DMS53 (cell line): ENCODE measurements at regions not wholly inside any gene's neighbourhood (a gene's known extent, or its start where the extent isn't known, plus 50 kb on each side); places are given as distances from the start of the nearest gene placed in this dataset.
A peak's percentile ranks its signal among the peaks of the same experiment; 100 is the strongest.
"Not testable (repeated sequence)": the region's sequence is repeated elsewhere in the genome, so short reads cannot be mapped to it uniquely, and the experiment has no call there.

Source experiments
- DNase-seq: peaks from one replicate; lab custom pipeline; 2025; lab: John Stamatoyannopoulos, UW

DNA sequence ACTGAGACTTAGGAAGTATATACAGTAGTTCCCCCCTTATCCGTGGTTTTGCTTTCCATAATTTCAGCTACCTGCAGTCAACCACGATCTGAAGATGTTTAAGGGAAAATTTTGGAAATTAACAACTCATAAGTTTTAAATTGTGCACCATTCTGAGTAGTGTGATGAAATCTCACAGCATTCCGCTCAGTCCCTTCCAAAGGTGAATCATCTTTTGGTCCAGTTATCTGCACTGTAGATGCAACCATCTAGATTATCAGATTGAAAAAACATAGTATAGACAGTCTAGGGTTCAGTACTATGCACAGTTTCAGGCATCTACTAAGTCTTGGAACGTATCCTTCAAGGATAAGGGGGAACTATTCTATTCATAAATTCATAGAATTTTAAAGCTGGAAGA lies 109.0 kb downstream of the ANXA3 start:
- no peak for DNase-seq

DNA sequence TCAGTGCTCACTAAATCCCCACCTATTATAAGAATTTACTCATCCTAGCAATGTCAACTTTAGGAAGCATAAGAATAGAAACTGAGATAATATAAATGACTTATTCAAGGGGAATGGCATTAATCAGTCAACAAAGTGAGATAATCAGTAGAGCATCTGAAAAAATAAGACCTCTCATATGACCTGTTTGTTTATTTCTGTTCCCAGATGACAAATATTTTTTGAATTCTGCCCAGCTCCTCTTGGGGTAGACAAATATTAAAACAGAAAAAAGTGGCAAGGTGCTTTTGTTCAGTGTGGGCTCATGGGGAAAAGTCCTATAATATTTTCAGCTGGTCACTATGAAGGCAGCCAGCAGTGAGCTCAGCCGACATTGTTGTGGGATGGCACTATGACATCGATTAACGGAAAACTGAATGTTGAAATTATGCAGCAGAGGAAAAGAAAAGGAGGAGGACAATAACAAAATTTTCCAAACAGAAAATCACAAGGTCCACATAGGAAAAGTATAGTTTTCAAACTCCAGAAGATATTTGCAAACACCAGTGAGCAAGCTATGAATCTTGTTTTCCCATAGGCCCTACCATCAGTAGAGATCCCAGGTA lies 109.6 kb downstream of the ANXA3 start:
- no peak for DNase-seq

DNA sequence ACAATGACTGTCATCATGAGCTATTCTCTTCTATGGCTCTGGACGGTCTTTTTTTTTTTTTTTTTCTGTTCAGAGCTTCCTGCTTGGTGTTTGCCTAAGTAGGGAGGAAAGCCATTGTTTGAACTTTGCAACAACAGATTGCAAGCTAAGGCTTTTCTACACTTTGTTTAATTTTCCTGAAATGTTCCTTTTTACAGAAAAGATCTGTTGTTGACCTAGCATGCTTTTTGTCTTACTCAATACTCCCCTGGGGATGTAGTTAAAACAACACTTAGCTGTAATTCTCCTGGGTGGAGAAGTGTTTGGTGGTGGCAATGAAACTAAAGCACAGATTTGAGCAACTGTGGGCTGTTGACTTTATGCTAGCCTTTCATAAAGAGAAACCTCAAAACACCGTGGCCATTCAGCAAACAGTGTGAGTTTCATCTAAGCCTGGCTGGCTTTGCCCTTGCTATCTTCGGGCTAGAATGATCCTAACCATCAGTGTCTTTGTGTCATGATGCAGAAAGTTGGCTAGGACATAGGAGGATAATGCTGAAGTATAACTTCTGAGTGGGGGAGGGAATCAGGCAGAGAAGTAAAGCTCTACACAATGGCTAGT lies 110.5 kb downstream of the ANXA3 start:
- peak; percentile 62 for DNase-seq

DNA sequence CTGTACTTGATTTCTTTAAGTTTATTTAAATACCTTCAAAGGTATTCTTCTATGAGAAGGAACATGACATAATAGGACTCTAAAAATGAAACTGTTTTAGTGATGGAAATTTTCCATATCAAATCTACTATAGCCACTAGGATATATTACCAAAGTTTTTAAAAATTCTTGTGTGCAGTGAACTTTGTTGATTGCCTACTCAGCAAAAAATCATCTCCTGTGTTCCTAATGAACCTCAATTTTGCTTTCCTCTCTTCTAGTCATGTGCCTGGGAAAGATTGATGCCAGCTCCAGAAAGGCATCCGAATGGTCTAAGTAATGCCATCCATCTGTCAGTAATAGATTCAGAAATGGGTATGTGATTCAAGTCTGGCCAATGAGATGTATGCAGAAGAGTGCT lies 111.1 kb downstream of the ANXA3 start:
- no peak for DNase-seq

DNA sequence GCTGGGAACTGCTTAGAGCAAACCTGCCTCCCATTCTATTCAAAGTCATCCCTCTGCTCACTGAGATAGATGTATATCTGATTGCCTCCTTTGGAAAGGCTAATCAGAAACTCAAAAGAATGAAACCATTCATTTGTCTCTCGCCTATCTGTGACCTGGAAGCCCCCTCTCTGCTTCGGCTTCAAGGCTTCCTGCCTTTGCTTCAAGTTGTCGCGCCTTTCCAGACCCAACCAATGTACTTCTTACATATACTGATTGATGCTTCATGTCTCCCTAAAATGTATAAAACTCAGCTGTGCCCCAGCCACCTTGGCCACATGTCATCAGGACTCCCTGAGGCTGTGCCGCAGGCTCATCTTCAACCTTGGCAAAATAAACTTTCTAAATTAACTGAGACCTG lies 111.9 kb upstream of the BMP2K start:
- not testable (repeated sequence) for DNase-seq

DNA sequence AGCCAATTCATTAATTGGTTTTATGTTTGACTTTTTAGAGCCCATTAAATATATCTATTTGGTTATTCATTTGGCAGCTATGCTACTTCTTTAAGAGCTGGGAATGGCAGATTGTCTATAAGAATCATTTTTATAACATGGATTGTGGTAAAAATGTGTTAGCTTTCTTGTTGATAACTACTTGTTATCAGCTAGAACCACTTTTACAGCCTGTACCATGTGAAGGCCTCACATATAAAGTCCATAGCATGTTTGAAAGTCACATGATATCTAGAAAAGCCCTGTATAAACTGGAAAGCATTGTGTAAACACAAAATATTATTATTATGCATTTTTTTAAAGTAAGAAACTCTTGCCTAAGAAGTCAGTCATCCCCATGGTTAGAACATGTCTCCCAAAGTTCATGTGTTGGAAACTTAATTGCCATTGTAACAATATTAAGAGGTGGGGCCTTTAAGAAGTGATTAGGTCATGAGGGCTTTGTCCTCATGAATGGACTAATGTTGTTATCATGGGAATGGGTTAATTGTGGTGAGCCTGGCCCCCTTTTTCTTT lies 110.9 kb upstream of the BMP2K start:
- DNase-seq = no peak

DNA sequence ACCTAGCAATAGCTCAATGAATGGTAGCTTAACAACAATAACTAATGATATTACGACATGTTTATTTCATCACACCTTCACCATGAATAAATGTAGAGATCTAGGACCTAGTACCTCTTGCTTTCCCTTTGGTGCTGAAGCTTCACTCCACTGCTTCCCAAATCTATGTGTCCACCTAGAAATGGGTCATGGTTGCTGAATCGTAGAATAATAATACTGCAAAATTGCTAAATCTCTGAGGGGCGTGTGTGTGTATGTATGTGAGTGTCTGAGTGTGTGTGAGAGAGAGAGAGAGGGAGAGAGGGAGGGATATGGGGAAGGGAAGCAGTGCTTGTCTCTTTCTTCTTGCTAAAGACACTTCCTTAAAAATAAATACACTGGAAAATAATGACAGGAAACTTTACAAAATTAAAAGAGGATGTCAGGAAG lies 109.3 kb upstream of the BMP2K start:
- DNase-seq = no peak

DNA sequence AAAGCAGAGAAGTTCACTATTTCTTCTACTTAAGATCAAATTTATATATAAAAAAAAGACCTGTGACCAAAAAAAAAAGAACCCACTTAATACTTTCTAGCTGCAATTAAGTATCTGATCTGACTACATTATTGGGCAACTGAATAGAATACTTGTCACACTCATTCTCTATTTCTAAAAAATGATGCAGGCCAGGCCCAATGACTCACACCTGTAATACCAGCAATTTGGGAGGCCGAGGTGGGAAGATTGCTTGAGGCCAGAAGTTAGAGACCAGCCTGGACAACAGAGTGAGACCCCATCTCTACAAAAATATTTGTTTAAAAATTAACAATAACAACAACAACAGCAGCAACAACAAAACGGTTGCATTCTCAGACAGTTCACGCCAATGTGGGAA lies 108.8 kb upstream of the BMP2K start:
- no peak for DNase-seq

DNA sequence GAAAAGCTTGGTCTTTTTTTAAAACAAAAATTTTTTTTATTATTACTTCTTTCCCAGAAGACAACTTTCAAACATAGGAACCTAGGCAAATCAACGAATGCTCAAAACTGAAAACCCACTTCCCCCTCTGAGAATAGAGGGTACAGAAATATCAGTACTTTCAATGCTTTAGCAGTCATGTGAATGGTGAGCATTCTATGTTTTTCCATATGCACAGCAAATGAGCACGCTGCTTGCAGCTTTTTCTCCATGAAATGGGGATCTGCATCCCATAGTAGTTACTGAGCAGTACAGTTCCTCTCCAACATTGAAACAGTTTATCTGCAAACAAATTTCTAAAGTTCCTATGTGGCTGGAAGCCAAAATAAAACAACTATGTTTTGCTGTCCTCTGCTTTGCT lies 108.4 kb upstream of the BMP2K start:
- DNase-seq = no peak

DNA sequence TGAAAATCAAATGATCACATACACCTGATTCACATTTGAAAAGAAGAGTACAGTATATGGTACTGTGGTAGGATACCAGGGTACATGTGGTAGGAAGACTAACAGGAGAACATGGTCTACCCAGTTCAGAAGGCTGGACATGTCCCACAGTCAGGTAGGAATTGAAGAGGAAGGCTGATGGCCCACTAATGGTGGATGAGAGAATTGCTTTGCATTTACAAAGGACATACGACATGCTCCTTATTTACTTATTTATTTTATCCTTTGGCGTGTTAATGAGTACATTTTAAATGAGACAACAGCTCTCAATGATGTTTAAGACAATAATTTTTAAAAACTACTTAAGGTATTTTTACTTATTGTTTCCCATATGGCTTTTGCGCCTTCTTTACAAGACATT lies 106.7 kb upstream of the BMP2K start:
- peak; percentile 40 for DNase-seq

DNA sequence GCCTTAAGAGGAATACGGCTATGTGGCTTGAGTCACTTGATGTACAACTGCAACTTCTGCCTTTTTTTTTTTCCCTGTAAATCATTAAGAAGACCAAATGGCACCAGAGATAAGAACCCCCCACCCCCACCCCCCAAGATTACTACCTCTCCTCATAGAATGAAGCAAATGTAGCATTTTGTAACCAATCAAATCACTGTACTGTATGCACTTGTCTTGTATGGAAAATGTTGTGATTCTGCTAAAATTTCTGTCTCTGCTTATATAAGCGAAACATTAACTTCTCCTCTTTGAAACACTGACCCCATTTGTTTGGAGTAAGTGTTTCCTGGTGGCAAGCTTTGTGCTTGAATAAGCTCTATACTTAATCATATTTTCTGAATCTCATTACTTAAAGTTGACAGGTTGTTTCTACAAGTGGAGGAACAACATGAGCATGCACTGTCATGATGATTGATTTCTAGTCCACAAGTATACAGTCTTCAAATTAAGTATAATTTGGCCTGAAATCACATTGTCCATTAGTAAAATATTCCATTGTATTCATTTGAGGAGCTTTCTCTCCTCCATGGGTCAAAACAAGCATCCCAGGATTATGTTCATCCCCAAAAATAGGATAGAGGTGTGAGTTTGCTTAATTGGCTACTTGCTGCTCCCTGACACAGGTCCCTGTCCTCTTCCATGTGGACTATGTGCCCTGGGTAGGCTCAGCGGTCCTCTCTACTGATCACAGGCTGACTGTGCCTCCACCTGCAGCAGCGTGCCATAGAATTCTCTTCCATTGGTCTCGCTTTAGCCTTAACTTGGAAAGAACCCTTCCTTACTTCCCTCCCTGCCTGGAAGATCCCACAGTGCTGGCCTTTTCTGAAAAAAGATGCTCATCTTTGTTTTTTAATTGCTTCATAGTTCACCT lies 104.0 kb upstream of the BMP2K start:
- DNase-seq = no peak

DNA sequence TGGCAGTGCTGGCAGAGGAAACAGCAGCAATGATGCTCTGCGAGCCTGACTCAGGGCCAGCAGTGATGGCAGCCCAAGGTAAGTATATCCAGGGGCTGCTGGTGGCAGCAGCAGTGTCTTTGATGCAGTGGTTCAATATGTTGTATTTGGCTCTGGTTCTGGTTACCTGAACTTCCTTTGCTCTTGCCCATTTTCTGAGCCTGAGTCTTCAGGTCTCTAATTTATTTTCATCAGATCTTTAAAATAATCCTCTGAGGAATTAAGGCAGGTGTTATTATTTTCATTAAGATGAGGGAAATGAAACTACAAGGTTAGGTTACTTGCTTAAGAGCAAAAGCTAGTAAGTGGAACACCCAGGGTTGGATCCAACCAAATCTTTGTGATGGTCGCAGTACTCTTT lies 102.8 kb upstream of the BMP2K start:
- no peak for DNase-seq

DNA sequence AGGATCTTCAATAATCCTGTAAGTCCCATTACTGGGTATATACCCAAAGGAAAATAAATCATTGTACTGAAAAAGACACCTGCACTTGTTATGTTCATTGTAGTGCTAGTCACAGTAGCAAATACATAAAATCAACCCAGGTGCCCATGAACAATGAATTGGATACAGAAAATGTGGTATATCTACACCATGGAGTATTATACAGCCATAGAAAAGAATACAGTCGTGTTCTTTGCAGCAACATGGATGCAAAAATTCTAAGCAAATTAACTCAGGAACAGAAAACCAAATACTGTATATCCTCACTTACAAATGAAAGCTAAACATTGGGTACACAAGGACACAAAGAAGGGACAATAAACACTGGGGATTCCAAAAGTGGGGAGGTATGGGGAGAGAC lies 100.8 kb upstream of the BMP2K start:
- DNase-seq = no peak

DNA sequence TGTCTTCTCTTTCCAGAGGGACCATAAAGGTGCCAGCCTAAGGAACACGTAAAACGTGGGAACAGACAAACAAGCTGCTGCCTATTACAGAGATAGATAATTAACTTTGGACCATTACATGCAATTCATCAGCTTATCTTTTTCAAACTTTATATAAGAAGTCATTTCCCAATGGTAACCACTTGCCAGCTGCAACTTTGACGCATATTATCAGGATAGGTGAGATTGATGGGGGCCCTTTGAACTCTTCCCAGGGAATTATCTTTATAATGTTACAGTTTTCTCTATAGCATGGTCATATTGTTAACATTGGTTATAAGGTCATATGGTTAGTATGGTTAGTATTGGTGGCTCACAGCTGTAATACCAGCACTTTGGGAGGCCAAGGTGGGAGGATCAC lies 94.1 kb upstream of the BMP2K start:
- DNase-seq = no peak

DNA sequence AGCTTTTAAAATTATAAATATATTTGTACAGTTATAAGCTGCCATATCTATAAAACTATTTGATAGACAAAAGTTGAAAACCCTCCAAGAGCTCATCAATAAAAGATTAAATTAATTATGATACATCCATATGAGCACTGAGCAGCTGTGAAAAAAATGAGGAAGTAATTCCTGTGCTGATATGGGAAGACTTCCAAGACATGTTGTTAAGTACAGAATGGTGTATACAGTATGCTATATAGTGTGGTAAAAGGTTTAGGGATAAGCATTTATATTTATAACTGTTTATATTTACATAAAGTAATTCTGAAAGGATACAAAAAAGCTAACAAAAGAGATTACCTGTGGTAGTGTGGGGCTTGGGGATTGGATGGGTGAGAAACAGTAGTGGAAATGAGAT lies 92.8 kb upstream of the BMP2K start:
- DNase-seq = no peak

DNA sequence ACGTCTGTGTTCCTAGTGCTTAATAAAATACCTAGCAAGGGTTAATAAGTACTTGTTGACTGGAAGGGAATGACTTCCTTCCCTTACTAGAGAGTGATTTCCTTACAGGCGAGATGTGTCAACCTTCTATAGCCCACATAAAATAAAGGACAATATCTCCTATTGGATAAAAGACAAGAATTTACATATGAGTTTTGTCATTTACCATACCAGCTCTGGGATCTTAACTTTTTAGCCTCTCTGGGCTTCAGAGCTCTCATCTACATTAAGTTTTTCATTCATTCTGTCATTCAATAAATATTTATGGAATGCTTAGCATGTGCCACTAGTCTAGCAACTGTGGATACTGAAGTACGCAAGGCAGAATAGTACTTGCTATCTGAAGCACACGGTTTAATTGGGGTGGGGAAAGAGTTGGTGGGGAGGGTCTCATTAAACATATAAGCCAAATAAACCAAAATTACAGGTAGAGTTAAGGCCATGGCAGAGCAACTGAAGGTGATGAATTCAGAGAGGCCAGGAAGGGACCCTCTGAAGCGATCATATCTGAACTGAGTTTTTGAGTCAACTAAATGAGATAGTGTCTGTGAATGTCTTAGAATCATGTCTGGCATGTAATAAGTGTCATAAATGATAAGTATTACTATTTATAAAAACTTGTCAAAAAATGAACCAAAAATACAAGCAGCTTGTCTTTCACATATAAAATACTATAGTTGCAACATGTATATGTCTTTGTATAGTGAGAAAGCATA lies 91.6 kb upstream of the BMP2K start:
- no peak for DNase-seq

DNA sequence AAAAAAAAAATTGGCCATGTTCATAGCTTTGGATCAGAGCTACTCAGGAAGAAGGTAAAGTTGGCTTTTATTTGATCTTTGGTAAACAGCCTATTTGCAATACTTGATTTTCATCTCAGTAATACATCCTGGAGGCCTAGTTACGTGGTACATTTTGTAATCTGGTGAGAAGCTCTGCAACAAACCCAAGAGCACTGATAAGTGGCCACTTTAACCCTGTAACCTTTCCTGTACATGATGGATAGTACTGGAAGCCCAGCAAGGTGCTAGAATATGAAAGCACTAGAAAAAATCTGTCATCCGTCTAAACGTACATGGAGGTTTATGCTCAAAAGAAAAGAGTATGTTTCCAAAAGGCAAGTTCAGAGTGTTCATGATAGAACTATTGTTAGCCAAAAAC lies 88.3 kb upstream of the BMP2K start:
- DNase-seq = no peak

DNA sequence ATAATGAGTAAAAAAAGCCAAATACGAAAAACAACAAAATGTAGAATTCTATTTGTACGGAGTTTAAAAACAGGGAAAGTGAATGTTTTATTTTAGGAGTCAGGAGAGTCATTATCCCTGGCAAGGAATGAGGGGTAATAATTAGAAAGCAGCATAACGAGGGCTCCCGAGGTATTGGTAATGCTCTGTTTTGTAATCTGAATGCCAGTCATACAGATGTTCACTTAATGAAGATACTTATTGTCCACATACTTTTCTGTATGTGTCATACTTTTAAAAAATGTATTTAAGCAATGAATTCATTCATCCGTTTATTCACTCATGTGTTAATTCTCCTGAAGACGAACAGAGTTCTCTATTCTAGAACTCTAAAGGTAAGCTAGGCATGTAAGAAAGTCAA lies 87.8 kb upstream of the BMP2K start:
- no peak for DNase-seq

DNA sequence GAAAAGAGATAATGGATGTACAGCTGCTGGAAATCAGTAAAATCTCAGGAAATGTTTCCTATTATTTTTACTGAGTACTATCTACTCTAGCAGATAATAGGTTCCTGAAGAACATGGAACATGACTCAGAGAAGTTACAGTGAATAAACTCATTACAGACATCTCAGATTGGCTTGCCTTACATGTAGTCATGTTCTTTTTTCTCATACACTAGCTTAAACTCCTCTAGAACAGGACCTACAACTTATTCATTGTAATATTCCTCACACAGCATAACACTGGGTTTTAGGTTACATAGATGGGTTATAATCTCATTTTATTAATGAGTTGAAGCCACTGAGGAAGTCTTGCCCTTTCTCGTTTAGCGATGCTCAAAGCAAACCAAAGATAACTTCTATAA lies 86.9 kb upstream of the BMP2K start:
- DNase-seq = no peak

DNA sequence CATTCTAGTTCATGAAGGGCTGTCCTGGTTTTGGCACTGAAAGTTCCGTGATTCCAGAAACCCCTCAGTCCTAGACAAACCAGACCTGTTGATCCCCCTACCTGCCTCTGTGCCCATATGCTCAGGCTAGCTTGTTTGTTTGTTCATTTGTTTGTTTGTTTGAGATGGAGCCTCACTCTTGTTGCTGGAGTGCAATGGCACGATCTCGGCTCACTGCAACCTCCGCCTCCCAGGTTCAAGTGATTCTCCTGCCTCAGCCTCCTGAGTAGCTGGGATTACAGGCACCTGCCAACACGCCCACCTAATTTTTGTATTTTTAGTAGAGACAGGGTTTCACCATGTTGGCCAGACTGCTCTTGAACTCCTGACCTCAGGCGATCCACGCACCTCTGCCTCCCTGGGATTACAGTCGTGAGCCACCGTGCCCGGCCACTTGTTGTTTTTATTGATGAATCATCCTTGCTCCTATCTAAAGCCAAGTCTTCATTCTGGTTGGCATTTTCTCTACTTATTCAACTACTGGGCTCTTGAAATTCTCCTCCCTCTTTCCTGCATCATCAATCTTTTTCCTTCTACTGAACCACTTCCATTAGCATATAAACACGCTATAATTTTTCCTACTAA lies 86.3 kb upstream of the BMP2K start:
- no peak for DNase-seq

DNA sequence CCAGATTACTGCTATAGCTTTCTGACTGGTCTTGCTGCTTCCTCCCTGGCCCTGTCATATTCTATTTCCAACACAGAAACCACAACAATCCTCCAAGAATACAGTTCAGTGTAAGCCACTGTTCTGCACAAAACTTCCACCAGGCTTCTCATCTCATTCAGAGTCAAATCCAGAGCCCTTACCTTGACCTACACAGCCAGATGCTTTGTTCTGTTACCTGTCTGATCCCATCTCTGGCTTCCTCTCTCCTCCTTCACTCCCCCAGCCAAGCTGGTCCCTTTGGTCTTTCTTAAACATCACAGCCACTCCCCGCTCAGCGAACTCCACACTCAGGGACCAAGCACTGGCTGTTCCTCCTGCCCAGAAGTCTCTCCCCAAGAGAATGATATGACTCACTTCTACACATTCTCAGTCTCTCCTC lies 84.8 kb upstream of the BMP2K start:
- DNase-seq = no peak
